ENCODE measurements at regions not wholly inside any gene's neighbourhood (a gene's known extent, or its start where the extent isn't known, plus 50 kb on each side); places are given as distances from the start of the nearest gene placed in this dataset.

DNA sequence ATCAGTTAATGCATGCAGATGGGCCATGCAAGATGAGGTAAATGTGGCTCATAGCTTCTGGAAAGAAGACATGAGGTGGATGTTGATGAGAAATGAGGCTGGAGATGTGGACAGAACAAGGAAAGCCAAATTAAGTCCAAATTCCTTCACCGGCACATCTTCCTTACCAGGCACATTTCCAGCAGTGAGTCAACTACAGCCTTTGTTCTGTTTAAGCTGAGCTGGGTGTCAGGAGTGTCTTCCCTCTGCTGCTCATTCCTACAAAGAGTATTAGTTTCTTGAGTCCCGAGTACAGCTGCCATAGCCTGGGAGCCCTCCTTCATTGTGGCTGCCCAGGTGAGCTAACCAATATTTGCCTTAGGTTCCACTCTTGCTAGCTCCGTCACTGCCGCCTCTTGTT is 945.0 kb downstream of the SLC4A3 start:
- H3K27me3 ChIP-seq (ENCODE audit: control insufficient read depth in 2 of 2, insufficient read depth in 2 of 2, low read length in 2 of 2): no peaks in the 10 kb centered on the region
- ChIA-PET CTCF (ENCODE audit: low intra/inter-chr PET ratio) (no interaction called here), POLR2A (no interaction called here)
- H3K79me2 ChIP-seq (ENCODE audit: control insufficient read depth, insufficient read depth, low read length): no peaks in the 10 kb centered on the region
- DNase-seq (ENCODE audit: extremely low read depth in 1 of 4, low spot score in 3 of 4) (no peak), ATAC-seq (no peak), FAIRE-seq (no peak)
- no peak overlapping the region for H3K27ac ChIP-seq (ENCODE audit: extremely low read depth, low read depth, low read length)
- H2AFZ ChIP-seq (ENCODE audit: low read depth, low read length): no peak overlapping the region
- 0% methylated on average over 4 of the region's 4 CpGs for WGBS (ENCODE audit: insufficient coverage, low coverage, missing lambda C conversion rate)
- no peak for TF ChIP-seq STAG1 (CRISPR knock-in tag; IDR thresholded peaks at IDR 0.05; ENCODE audit: borderline replicate concordance)
- TF ChIP-seq, protein P1, sequence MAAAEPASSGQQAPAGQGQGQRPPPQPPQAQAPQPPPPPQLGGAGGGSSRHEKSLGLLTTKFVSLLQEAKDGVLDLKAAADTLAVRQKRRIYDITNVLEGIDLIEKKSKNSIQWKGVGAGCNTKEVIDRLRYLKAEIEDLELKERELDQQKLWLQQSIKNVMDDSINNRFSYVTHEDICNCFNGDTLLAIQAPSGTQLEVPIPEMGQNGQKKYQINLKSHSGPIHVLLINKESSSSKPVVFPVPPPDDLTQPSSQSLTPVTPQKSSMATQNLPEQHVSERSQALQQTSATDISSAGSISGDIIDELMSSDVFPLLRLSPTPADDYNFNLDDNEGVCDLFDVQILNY (CRISPR knock-in tag; IDR thresholded peaks at IDR 0.05): no peak
- TF ChIP-seq ZNF324 (CRISPR knock-in tag; IDR thresholded peaks at IDR 0.05): no peak
- TF ChIP-seq SMARCA5 (IDR thresholded peaks at IDR 0.05): no peak
- no peak for TF ChIP-seq HOXB6 (CRISPR knock-in tag; IDR thresholded peaks at IDR 0.05; ENCODE audit: borderline replicate concordance)
- no peak for TF ChIP-seq ZNF785 (CRISPR knock-in tag; IDR thresholded peaks at IDR 0.05)
- no peak for TF ChIP-seq IFI16 (CRISPR knock-in tag; IDR thresholded peaks at IDR 0.05)
- TF ChIP-seq KHSRP (IDR thresholded peaks at IDR 0.05): no peak
- TF ChIP-seq, protein P2, sequence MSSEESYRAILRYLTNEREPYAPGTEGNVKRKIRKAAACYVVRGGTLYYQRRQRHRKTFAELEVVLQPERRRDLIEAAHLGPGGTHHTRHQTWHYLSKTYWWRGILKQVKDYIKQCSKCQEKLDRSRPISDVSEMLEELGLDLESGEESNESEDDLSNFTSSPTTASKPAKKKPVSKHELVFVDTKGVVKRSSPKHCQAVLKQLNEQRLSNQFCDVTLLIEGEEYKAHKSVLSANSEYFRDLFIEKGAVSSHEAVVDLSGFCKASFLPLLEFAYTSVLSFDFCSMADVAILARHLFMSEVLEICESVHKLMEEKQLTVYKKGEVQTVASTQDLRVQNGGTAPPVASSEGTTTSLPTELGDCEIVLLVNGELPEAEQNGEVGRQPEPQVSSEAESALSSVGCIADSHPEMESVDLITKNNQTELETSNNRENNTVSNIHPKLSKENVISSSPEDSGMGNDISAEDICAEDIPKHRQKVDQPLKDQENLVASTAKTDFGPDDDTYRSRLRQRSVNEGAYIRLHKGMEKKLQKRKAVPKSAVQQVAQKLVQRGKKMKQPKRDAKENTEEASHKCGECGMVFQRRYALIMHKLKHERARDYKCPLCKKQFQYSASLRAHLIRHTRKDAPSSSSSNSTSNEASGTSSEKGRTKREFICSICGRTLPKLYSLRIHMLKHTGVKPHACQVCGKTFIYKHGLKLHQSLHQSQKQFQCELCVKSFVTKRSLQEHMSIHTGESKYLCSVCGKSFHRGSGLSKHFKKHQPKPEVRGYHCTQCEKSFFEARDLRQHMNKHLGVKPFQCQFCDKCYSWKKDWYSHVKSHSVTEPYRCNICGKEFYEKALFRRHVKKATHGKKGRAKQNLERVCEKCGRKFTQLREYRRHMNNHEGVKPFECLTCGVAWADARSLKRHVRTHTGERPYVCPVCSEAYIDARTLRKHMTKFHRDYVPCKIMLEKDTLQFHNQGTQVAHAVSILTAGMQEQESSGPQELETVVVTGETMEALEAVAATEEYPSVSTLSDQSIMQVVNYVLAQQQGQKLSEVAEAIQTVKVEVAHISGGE (CRISPR knock-in tag; IDR thresholded peaks at IDR 0.05): no peak
- no peak for TF ChIP-seq SMAD2 (IDR thresholded peaks at IDR 0.05; ENCODE audit: low read depth, low read length)
- TF ChIP-seq, protein P3, sequence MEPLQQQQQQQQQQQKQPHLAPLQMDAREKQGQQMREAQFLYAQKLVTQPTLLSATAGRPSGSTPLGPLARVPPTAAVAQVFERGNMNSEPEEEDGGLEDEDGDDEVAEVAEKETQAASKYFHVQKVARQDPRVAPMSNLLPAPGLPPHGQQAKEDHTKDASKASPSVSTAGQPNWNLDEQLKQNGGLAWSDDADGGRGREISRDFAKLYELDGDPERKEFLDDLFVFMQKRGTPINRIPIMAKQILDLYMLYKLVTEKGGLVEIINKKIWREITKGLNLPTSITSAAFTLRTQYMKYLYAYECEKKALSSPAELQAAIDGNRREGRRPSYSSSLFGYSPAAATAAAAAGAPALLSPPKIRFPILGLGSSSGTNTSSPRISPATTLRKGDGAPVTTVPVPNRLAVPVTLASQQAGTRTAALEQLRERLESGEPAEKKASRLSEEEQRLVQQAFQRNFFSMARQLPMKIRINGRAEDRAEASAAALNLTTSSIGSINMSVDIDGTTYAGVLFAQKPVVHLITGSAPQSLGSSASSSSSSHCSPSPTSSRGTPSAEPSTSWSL (CRISPR knock-in tag; IDR thresholded peaks at IDR 0.05; ENCODE audit: borderline replicate concordance): no peak
- TF ChIP-seq ZC3H8 (IDR thresholded peaks at IDR 0.05): no peak
- TF ChIP-seq KAT2B (IDR thresholded peaks at IDR 0.05; ENCODE audit: low read depth, low read length): no peak
- no TSS peak for BruUV-seq (replicated peaks)
- intact Hi-C loops (cut with micrococcal nuclease): no loop called here
- no peaks in the 10 kb centered on the region for H4K20me1 ChIP-seq (replicated peaks; ENCODE audit: control insufficient read depth, insufficient read depth, low read length)
- H3K9me3 ChIP-seq (replicated peaks; ENCODE audit: control insufficient read depth, insufficient read depth, low read depth, low read length): no peaks in the 10 kb centered on the region
- in situ Hi-C loops (cut with MboI): no loop called here
- no peak overlapping the region for H3K4me3 ChIP-seq
- no peaks in the 10 kb centered on the region for H3K9me1 ChIP-seq (ENCODE audit: control insufficient read depth, insufficient read depth, low read length)
- H3K4me2 ChIP-seq (ENCODE audit: insufficient read depth, low read length): no peak overlapping the region
- no peaks in the 10 kb centered on the region for H3K4me1 ChIP-seq (replicated peaks in 1 of 2; ENCODE audit: control insufficient read depth in 2 of 2, insufficient read depth in 2 of 2, low read length in 2 of 2)
- no peaks in the 10 kb centered on the region for H3K36me3 ChIP-seq (ENCODE audit: control insufficient read depth, insufficient read depth, low read length)
- H3K9ac ChIP-seq (ENCODE audit: insufficient read depth in 1 of 2, low read depth in 2 of 2, low read length in 2 of 2): no peak overlapping the region

Measured in K562 (cell line).